ENCODE measurements at regions not wholly inside any gene's neighbourhood (a gene's known extent, or its start where the extent isn't known, plus 50 kb on each side); places are given as distances from the start of the nearest gene placed in this dataset.
"Not testable (repeated sequence)": the region's sequence is repeated elsewhere in the genome, so short reads cannot be mapped to it uniquely, and the experiment has no call there.

DNA sequence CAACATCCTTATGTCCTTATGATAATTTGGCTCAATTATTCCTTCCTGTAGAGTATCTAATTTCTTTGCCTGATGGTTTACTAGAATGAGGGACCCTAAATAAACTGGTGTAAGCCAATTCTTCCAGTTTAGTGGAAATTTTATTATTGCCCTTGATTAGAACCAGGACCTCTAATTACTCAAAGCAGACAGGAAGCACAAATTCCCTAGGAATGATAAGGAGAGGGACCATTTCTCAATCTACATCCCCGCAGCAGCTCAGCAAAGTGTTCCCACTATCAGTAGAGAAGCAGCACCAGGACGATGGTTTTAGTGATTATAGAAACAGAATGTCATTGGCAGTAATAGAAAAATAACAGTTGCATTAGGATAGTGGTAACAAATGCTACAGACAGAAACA, 97.1 kb downstream of the PLPPR4 start:
- no peak for DNase-seq

GRCh38 chr1:99363531-99363930, 99.2 kb downstream of the PLPPR4 start:
- no peak for DNase-seq

GRCh38 chr1:99365141-99365540, 100.8 kb downstream of the PLPPR4 start:
- no peak for DNase-seq

GRCh38 chr1:99365545-99365944, 101.3 kb downstream of the PLPPR4 start:
- no peak for DNase-seq

DNA sequence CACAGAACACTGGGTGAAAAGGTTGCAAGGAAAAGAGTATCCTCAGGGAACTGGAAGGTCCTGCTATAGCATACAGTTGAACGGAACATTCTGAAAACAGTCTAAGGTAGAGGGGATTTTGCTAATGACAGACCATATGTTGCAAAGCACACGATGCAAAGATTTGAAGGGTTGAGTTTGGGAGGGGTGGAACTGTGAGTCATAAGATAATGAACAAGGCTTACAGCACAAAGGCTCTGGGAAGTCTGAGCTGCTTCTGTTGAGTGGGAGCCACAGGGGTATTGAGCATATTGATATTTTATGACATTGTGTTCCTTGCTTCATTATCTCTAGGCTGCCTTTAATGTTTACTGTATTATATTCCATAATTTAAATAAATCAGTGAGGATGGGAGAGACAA, 104.9 kb downstream of the PLPPR4 start:
- DNase-seq, result no peak

GRCh38 chr1:99370476-99370875, 106.2 kb downstream of the PLPPR4 start:
- DNase-seq, result no peak

- no peak for DNase-seq
Measured at GRCh38 chr1:99371413-99371812, 107.1 kb downstream of the PLPPR4 start.

DNA sequence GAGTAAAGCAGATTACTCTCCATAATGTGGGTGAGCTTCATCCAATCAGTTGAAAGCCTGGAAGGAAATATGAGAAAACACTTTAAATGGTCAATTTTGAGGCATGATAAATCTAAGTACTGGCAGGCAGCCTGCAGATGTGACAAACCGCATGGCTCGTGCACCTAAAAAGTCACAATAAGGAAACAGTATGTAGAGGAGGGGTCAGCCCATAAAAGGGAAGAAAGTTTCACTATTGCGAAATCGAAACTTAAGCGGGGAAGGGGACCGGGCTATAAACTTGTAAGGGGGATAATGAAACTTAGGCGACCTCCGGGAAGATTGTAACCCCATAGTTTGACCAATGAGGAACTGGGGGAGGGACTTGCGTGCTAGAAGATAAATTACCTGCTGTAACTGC, 109.8 kb downstream of the PLPPR4 start:
- DNase-seq, result no peak

GRCh38 chr1:99374693-99375092, 110.4 kb downstream of the PLPPR4 start:
- DNase-seq, result not testable (repeated sequence)

DNA sequence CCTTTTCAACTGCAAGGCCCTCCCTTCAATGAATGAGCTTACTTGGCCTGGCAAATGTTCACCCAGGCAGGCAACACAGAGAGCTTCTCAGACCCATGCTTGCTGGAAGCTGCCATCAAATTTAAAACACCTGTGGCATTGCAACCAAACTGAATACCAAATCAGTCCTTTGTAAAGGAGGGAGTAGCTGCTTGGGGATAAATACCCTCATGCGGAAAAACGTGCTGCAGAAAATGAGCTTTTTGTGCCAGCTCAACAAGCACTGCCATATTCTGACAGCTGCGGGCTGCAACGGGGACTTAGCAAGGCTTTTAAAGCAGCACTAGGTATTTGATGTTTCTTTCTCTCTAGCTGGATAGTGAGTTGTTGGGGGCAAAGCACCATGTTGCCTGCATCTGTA, 119.7 kb downstream of the PLPPR4 start:
- DNase-seq, result no peak

GRCh38 chr1:99385852-99386251, 121.6 kb downstream of the PLPPR4 start:
- no peak for DNase-seq

DNA sequence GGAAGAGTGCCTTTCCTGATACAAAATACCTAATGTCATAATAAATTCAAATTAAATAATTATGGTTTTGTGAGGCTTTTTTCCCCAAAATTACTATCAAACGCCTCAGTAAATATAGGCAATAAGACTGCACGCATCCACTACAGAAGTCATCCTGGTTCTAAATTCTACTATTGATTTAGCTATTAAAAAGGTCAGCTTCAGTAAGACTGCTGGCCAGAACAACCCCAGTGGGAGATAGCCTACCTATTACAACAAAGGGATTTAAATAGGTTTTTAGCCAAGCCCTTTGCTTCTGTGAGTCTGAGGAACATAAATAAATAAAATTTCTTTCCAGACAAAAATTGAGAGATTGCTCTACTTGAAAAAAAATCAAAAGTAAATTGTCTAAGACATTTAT, 132.1 kb downstream of the PLPPR4 start:
- DNase-seq, result no peak

DNA sequence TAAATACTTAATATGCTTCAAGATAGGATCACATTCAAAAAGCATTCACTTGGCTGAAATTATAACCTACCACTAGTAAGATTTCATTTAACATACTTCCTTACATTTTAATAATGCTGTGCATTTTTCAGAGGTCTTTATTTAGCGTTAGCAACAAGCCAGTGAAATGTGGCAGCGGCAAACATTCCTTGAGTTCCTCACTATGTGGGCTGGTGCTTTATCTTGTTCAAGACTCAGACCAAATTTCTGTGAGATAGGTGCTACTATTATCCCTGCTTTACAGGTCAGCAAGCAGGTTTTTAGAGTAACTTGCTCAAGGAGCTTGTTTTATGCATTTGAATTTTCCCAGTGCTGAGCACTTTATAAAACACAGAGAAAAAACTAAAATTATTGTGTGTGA, 132.7 kb downstream of the PLPPR4 start:
- DNase-seq, result no peak

DNA sequence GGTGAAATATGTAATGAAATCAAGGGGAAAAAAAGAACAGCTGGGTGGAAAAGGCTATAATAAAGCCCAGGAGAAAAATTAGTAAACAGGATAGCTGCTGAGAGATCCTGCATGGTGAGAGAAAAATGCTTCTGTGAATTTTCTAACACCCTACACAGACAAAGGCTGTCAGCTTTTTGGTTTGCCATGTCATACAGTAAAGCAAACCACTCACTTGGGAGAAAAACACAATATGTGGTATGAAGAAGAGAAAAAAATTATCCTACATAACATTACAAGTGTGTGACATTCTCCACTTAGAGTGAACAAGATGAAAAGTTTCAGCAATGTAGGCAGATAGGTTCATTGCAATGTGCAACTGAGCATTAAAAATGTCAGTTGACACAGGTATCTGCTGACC, 133.6 kb downstream of the PLPPR4 start:
- no peak for DNase-seq

DNA sequence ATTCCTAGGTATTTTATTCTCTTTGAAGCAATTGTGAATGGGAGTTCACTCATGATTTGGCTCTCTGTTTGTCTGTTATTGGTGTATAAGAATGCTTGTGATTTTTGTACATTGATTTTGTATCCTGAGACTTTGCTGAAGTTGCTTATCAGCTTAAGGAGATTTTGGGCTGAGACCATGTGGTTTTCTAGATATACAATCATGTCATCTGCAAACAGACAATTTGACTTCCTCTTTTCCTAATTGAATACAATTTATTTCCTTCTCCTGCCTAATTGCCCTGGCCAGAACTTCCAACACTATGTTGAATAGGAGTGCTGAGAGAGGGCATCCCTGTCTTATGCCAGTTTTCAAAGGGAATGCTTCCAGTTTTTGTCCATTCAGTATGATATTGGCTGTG, 137.3 kb downstream of the PLPPR4 start:
- not testable (repeated sequence) for DNase-seq

GRCh38 chr1:99404399-99404798, 140.1 kb downstream of the PLPPR4 start:
- not testable (repeated sequence) for DNase-seq

DNA sequence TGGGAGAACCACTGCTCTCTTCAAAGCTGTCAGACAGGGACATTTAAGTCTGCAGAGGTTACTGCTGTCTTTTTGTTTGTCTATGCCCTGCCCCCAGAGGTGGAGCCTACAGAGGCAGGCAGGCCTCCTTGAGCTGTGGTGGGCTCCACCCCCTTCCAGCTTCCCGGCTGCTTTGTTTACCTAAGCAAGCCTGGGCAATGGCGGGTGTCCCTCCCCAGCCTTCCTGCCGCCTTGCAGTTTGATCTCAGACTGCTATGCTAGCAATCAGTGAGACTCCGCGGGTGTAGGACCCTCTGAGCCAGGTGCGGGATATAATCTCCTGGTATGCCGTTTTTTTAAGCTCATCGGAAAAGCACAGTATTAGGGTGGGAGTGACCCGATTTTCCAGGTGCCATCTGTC, 141.0 kb downstream of the PLPPR4 start:
- DNase-seq, result not testable (repeated sequence)

GRCh38 chr1:99407018-99407417, 142.7 kb downstream of the PLPPR4 start:
- no peak for DNase-seq

DNA sequence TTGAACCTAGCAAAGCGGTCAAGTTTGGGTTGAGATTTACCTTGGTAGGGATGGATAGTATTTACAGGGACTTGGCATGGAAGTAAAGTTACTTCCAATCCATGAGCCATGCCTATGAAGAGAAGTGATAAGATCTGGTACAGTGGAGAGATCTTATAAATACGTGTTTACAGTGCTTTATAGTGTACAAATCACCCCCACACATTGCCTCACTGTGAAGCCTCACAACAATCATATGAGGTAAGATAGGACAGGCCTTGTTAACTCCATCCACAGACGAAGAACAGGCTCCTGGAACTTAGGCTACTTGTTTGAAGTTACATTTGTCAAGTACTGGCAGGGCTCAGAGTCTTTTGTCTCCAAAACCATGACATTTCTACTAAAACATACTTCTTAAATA, 159.8 kb downstream of the PLPPR4 start:
- DNase-seq, result no peak

DNA sequence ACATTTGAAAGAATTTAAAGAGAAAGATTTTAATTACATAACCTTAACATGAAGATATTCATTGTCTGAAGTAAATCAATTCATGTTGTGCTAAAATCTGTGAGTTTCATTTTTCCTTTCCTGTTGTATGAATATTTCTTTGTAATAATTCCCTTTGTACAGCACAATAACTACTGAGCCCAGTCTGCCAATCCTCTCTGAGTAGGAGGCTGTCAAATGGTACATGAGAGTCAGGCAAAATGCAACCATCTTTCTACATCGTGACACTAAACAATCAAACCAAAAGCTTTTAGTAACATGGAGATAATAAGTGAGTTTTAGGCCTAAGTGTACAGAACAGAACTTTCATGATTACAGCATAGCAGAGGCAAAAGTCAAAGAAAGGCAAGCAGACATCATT, 165.5 kb downstream of the PLPPR4 start:
- no peak for DNase-seq

DNA sequence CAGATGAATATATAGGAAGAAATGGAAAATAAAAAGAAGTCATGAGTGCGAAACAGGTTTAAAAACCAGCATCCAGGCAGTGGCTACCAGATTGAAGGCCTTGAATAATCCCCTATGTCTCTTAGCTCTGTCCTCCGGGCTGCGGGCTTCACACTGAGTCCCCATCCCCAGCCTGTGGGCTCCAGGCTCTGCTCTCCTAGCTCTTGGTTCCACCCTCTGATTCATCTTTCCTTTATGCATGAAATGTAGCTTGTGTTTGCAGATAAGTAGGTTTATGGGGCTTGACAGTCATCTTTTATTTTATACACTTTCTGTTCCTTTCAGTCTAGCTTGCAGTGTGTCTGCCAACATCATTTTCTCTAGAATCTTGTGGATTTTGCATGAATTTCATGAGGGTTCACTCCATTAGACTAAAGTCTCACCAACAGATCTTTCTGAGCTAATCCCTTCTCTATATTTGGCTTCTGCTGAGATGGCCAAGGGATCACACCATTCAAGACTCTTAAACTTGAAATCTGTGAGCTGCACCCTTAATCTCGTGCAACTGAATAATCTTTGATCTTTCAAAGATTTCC, 174.5 kb downstream of the PLPPR4 start:
- DNase-seq, result no peak

- DNase-seq, result no peak
Measured at GRCh38 chr1:99439433-99440075, 175.3 kb downstream of the PLPPR4 start.

GRCh38 chr1:99441299-99442095, 177.2 kb downstream of the PLPPR4 start:
- no peak for DNase-seq

DNA sequence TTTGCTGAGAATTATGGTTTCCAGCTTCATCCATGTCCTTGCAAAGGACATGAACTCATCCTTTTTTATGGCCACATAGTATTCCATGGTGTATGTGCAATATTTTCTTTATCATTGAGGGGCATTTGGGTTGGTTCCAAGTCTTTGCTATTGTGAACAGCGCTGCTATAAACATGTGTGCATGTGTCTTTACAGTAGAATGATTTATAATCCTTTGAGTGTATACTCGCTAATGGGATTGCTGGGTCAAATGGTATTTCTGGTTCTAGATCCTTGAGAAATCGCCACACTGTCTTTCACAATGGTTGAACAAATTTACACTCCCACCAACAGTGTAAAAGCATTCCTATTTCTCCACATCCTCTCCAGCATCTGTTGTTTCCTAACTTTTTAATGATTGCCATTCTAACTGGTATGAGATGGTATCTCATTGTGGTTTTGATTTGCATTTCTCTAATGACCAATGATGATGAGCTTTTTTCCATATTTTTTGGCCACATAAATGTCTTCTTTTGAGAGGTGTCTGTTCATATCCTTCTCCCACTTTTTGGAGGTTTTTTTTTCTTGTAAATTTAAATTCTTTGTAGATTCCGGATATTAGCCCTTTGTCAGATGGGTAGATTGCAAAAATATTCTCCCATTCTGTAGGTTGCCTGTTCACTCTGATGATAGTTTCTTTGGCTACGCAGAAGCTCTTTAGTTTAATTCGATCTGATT, 180.1 kb downstream of the PLPPR4 start:
- not testable (repeated sequence) for DNase-seq

All from RPMI8226 (cell line).